NCI-H146 treated with DMSO at 0.1 percent for 48 hours (cell line): ENCODE measurements at regions not wholly inside any gene's neighbourhood (a gene's known extent, or its start where the extent isn't known, plus 50 kb on each side); places are given as distances from the start of the nearest gene placed in this dataset.
A peak's percentile ranks its signal among the peaks of the same experiment; 100 is the strongest.

Experiments used
- DNase-seq: peaks from one replicate; lab custom pipeline; 2025; ENCODE audit not compliant: unreplicated experiment; lab: John Stamatoyannopoulos, UW

GRCh38 chr11:119521551-119521950 is 98.6 kb upstream of the THY1 start:
- no peak for DNase-seq

- DNase-seq, result no peak
Measured at GRCh38 chr11:119520966-119521365, 98.0 kb upstream of the THY1 start.

- peak; percentile 19 for DNase-seq
Measured at GRCh38 chr11:119520400-119520799, 97.4 kb upstream of the THY1 start.

- no peak for DNase-seq
Measured at GRCh38 chr11:119519796-119520195, 96.8 kb upstream of the THY1 start.

- DNase-seq, result no peak
Measured at GRCh38 chr11:119518746-119519730, 96.1 kb upstream of the THY1 start.

- DNase-seq, result no peak
Measured at GRCh38 chr11:119515771-119516400, 92.9 kb upstream of the THY1 start.

GRCh38 chr11:119513806-119514170 is 90.8 kb upstream of the THY1 start:
- DNase-seq, result no peak

GRCh38 chr11:119513131-119513805 is 90.3 kb upstream of the THY1 start:
- no peak for DNase-seq

GRCh38 chr11:119512369-119512768 is 89.4 kb upstream of the THY1 start:
- DNase-seq, result no peak

GRCh38 chr11:119511614-119512306 is 88.8 kb upstream of the THY1 start:
- DNase-seq, result no peak

GRCh38 chr11:119509969-119510401 is 87.0 kb upstream of the THY1 start:
- DNase-seq, result no peak

- DNase-seq, result no peak
Measured at GRCh38 chr11:119509282-119509841, 86.4 kb upstream of the THY1 start.

- no peak for DNase-seq
Measured at GRCh38 chr11:119506436-119506835, 83.5 kb upstream of the THY1 start.

GRCh38 chr11:119505861-119506260 is 82.9 kb upstream of the THY1 start:
- peak; percentile 69 for DNase-seq

- DNase-seq, result no peak
Measured at GRCh38 chr11:119505071-119505470, 82.1 kb upstream of the THY1 start.

GRCh38 chr11:119504371-119504770 is 81.4 kb upstream of the THY1 start:
- DNase-seq, result no peak

- DNase-seq, result no peak
Measured at GRCh38 chr11:119501777-119502405, 78.9 kb upstream of the THY1 start.

- no peak for DNase-seq
Measured at GRCh38 chr11:119497717-119498116, 74.7 kb upstream of the THY1 start.

- DNase-seq, result no peak
Measured at GRCh38 chr11:119496997-119497396, 74.0 kb upstream of the THY1 start.

GRCh38 chr11:119496469-119496868 is 73.5 kb upstream of the THY1 start:
- no peak for DNase-seq
